Mesothelial cell of epicardium (in vitro differentiated cells): ENCODE measurements at regions not wholly inside any gene's neighbourhood (a gene's known extent, or its start where the extent isn't known, plus 50 kb on each side); places are given as distances from the start of the nearest gene placed in this dataset.

Experiments
- DNase-seq, 2 experiments: peaks; one replicate each; pipeline ENCODE4 v3.0.0; 2021; ENCODE audit warnings: low spot score in 2 of 2; ENCODE audit not compliant: unreplicated experiment in 2 of 2
- H3K27ac Mint-ChIP-seq: 2 replicates; pipeline ENCODE4 v1.8.0; 2021; ENCODE audit warnings: mixed read lengths
- H3K27me3 Mint-ChIP-seq: 2 replicates; pipeline ENCODE4 v1.8.0; 2021; ENCODE audit warnings: low read depth, mixed read lengths
- H3K36me3 Mint-ChIP-seq: 2 replicates; pipeline ENCODE4 v1.8.0; 2021; ENCODE audit warnings: mixed read lengths
- H3K4me1 Mint-ChIP-seq: 2 replicates; pipeline ENCODE4 v1.8.0; 2021; ENCODE audit warnings: mixed read lengths
- H3K4me3 Mint-ChIP-seq: 2 replicates; pipeline ENCODE4 v1.8.0; 2021; ENCODE audit warnings: mild to moderate bottlenecking, moderate library complexity, mixed read lengths
- H3K9me3 Mint-ChIP-seq: 2 replicates; pipeline ENCODE4 v1.8.0; 2021; ENCODE audit warnings: mixed read lengths
- CTCF ChIP-seq: fragments of 200-600 bp; sonication (generic); IDR thresholded peaks from one replicate; pipeline ENCODE4 v1.5.0; 2021; ENCODE audit warnings: antibody characterized with exemption; ENCODE audit not compliant: unreplicated experiment

GRCh38 chr2:14951569-14952285, 319.2 kb downstream of the LRATD1 start:
- DNase-seq = no peak
- no peak for TF ChIP-seq CTCF
- H3K27ac Mint-ChIP-seq = no peak overlapping the region
- H3K36me3 Mint-ChIP-seq = no peaks in the 10 kb centered on the region
- peaks cover 40% of the 10 kb centered on the region for H3K27me3 Mint-ChIP-seq
- no peaks in the 10 kb centered on the region for H3K4me1 Mint-ChIP-seq
- H3K4me3 Mint-ChIP-seq = no peak overlapping the region
- H3K9me3 Mint-ChIP-seq = peaks cover 7% of the 10 kb centered on the region

GRCh38 chr2:14952400-14952963, 320.0 kb downstream of the LRATD1 start:
- H3K4me3 Mint-ChIP-seq = no peak overlapping the region
- TF ChIP-seq CTCF = no peak
- H3K4me1 Mint-ChIP-seq = no peaks in the 10 kb centered on the region
- H3K27me3 Mint-ChIP-seq = peaks cover 36% of the 10 kb centered on the region
- no peaks in the 10 kb centered on the region for H3K36me3 Mint-ChIP-seq
- H3K27ac Mint-ChIP-seq = no peak overlapping the region
- DNase-seq = no peak
- peaks cover 7% of the 10 kb centered on the region for H3K9me3 Mint-ChIP-seq

GRCh38 chr2:14960686-14961324, 328.3 kb downstream of the LRATD1 start:
- Mint-ChIP-seq H3K4me1 (no peaks in the 10 kb centered on the region), H3K27me3 (peaks cover 22% of the 10 kb centered on the region)

GRCh38 chr2:14967729-14968128, 335.2 kb downstream of the LRATD1 start:
- Mint-ChIP-seq H3K27me3 (peaks cover 26% of the 10 kb centered on the region), H3K4me3 (no peak overlapping the region), H3K9me3 (peaks cover 3% of the 10 kb centered on the region), H3K36me3 (no peaks in the 10 kb centered on the region), H3K27ac (no peak overlapping the region), H3K4me1 (no peaks in the 10 kb centered on the region)
- DNase-seq = no peak
- TF ChIP-seq CTCF = no peak

More at GRCh38 chr2:14960686-14961324, 328.3 kb downstream of the LRATD1 start:
- no peak for TF ChIP-seq CTCF
- Mint-ChIP-seq H3K36me3 (no peaks in the 10 kb centered on the region), H3K9me3 (peaks cover 11% of the 10 kb centered on the region), H3K4me3 (no peak overlapping the region), H3K27ac (no peak overlapping the region)
- DNase-seq = no peak

GRCh38 chr2:14975381-14975780, 342.9 kb downstream of the LRATD1 start:
- Mint-ChIP-seq H3K36me3 (no peaks in the 10 kb centered on the region), H3K27ac (no peak overlapping the region), H3K9me3 (peaks cover 3% of the 10 kb centered on the region), H3K4me3 (no peak overlapping the region), H3K27me3 (peaks cover 8% of the 10 kb centered on the region), H3K4me1 (peaks cover 20% of the 10 kb centered on the region)
- DNase-seq = no peak
- TF ChIP-seq CTCF = no peak
